Gastroesophageal sphincter (tissue), 4 donors: ENCODE measurements at regions not wholly inside any gene's neighbourhood (a gene's known extent, or its start where the extent isn't known, plus 50 kb on each side); places are given as distances from the start of the nearest gene placed in this dataset.
"Not testable (repeated sequence)": the region's sequence is repeated elsewhere in the genome, so short reads cannot be mapped to it uniquely, and the experiment has no call there.

Source experiments
- ATAC-seq: fragments of 150-250 bp; one replicate; pipeline ENCODE4 v1.9.1; 2016; ENCODE audit warnings: mild to moderate bottlenecking, moderate library complexity
- H3K27ac ChIP-seq, 4 donors: fragments of 200-600 bp; sonication (generic) in 3 of 4; 1 replicate in 3 of 4; 2 replicates in 1 of 4; pipeline ENCODE4 v1.5.1; 2016 to 2019
- H3K27me3 ChIP-seq: fragments of 200-600 bp; sonication (generic); one replicate; pipeline ENCODE4 v1.5.1; 2019
- H3K36me3 ChIP-seq, 2 donors: fragments of 200-600 bp; sonication (generic); one replicate each; pipeline ENCODE4 v1.5.1; 2019; ENCODE audit warnings: control low read depth in 1 of 2
- H3K4me1 ChIP-seq, 3 donors: fragments of 200-600 bp; sonication (generic); 1 replicate in 2 of 3; 2 replicates in 1 of 3; pipeline ENCODE4 v1.5.1; 2016 to 2019; ENCODE audit warnings: control low read depth in 2 of 3
- H3K4me3 ChIP-seq, 2 donors: fragments of 200-600 bp; sonication (generic); one replicate each; pipeline ENCODE4 v1.5.1; 2019; ENCODE audit warnings: mild to moderate bottlenecking in 1 of 2, moderate library complexity in 1 of 2
- H3K9me3 ChIP-seq, 3 donors: fragments of 200-600 bp; sonication (generic); one replicate each; pipeline ENCODE4 v1.5.1; 2017 to 2019; ENCODE audit warnings: control low read depth in 2 of 3
- EP300 ChIP-seq: sonication (generic); formaldehyde crosslinking; IDR thresholded peaks from one replicate; pipeline ENCODE4 v1.6.1; 2017; ENCODE audit warnings: antibody characterized with exemption, mild to moderate bottlenecking
- POLR2A ChIP-seq, 2 donors: fragments of 450-650 bp; IDR thresholded peaks; one replicate each; pipeline ENCODE4 v1.6.1; 2017; ENCODE audit warnings: antibody characterized with exemption in 2 of 2, mild to moderate bottlenecking in 2 of 2, moderate library complexity in 1 of 2
- POLR2AphosphoS5 ChIP-seq: sonication (generic); formaldehyde crosslinking; IDR thresholded peaks from one replicate; pipeline ENCODE4 v1.6.1; 2017; ENCODE audit warnings: antibody characterized with exemption
- WGBS, 2 donors: methylation state at CpG; one replicate each; pipeline ENCODE4 v1.1.5; 2018; ENCODE audit warnings: low coverage in 1 of 2; 5-methylcytosine and 5-hydroxymethylcytosine counted together
- TF ChIP-seq, protein P1 (sequence below), 4 experiments: fragments of 200-600 bp in 2 of 4; fragments of 450-650 bp in 2 of 4; sonication (generic) in 1 of 4; IDR thresholded peaks; one replicate each; pipeline ENCODE4 v1.5.1; 2017 to 2019; ENCODE audit warnings: antibody characterized with exemption in 4 of 4, mild to moderate bottlenecking in 2 of 4, moderate library complexity in 2 of 4

DNA sequence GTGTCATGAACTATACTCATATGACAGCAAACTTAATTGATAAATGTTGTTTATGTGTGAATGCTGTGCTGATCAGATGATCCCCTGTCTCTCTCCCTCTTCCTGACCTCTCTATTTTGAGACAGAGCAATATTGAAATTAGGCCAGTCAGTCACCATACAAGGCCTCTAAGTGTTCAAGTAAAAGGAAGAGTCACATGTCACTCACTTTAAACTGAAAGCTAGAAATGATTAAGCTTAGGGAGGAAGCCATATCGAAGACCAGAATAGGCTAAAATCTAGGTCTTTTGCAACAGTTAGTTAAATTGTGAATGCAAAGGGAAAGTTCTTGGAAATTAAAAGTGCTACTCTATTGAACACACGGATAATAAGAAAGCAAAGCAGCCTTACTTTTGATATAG is 498.6 kb downstream of the ZPLD1 start:
- no peak for ATAC-seq
- TF ChIP-seq POLR2A (IDR thresholded peaks at IDR 0.05) = no peak
- no peak for TF ChIP-seq POLR2AphosphoS5
- no peak for TF ChIP-seq EP300
- no peaks in the 10 kb centered on the region for H3K36me3 ChIP-seq
- H3K4me1 ChIP-seq = peaks cover 0 to 5% (median 0%) of the 10 kb centered on the region in 3 donors
- H3K9me3 ChIP-seq = no peaks in the 10 kb centered on the region
- H3K27me3 ChIP-seq = no peaks in the 10 kb centered on the region
- 91 to 96% methylated on average over 2 of the region's 2 CpGs for WGBS, 2 donors
- H3K4me3 ChIP-seq = no peak overlapping the region
- no peak overlapping the region for H3K27ac ChIP-seq

DNA sequence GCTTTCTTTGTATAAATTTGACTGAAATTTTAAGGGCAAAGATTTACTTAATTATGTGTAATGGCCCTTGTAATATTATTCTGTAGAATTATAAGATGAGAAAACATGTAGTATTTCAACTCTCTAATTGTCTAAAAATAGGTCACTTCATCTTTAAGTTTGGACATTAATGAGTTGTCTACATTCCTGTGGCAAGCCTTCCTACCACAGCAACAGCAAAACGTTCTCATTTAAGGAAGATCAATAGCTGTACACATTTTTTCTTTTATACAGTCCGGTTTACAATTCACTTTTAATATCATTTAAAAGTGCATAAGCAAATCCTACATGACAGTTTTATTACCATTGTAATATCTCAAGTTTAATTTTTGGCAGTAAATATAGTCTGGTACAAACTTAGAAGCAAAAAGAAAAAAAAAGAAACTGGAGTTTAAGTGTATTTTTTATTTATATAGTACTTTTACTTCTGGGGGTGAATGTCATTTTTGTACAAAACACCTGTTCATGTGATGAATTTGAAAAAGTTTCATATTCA is 501.8 kb downstream of the ZPLD1 start:
- Histone ChIP-seq H3K4me3 (no peak overlapping the region), H3K27ac (no peak overlapping the region), H3K4me1 (peaks cover 0 to 5% (median 0%) of the 10 kb centered on the region in 3 donors), H3K9me3 (no peaks in the 10 kb centered on the region), H3K36me3 (no peaks in the 10 kb centered on the region), H3K27me3 (no peaks in the 10 kb centered on the region)
- TF ChIP-seq POLR2A (IDR thresholded peaks at IDR 0.05) = no peak
- TF ChIP-seq EP300 = no peak
- no peak for TF ChIP-seq POLR2AphosphoS5
- TF ChIP-seq, protein P1, sequence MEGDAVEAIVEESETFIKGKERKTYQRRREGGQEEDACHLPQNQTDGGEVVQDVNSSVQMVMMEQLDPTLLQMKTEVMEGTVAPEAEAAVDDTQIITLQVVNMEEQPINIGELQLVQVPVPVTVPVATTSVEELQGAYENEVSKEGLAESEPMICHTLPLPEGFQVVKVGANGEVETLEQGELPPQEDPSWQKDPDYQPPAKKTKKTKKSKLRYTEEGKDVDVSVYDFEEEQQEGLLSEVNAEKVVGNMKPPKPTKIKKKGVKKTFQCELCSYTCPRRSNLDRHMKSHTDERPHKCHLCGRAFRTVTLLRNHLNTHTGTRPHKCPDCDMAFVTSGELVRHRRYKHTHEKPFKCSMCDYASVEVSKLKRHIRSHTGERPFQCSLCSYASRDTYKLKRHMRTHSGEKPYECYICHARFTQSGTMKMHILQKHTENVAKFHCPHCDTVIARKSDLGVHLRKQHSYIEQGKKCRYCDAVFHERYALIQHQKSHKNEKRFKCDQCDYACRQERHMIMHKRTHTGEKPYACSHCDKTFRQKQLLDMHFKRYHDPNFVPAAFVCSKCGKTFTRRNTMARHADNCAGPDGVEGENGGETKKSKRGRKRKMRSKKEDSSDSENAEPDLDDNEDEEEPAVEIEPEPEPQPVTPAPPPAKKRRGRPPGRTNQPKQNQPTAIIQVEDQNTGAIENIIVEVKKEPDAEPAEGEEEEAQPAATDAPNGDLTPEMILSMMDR (IDR thresholded peaks at IDR 0.05) = no peak
- 17% methylated on average over 2 of the region's 2 CpGs for WGBS, 2 donors
- no peak for ATAC-seq

DNA sequence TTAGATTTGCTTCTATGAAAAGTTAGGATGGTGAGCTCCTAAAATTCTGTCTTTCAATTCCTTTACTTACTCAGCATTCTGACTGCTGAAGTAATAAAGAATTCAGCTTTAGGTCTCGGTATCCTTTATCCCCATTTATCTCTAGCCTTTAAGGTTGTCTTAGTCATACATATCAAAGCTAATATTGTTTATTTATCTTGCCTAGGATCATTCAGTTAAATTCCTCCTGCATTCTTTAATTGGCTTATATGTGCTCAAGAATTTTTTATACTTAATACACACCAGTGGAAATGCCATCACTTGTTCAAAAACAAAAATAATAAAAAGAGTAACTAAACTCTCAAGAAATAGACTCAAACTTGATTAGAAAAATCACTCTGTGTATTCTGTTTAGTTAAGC is 507.0 kb downstream of the ZPLD1 start:
- Histone ChIP-seq H3K9me3 (no peaks in the 10 kb centered on the region), H3K27me3 (no peaks in the 10 kb centered on the region), H3K4me1 (peaks cover 0 to 1% (median 0%) of the 10 kb centered on the region in 3 donors), H3K36me3 (no peaks in the 10 kb centered on the region), H3K27ac (no peak overlapping the region), H3K4me3 (no peak overlapping the region)
- ATAC-seq = no peak
- TF ChIP-seq POLR2A (IDR thresholded peaks at IDR 0.05) = no peak
- WGBS, 2 donors = 72 to 88% methylated on average over 1 of the region's 1 CpG

DNA sequence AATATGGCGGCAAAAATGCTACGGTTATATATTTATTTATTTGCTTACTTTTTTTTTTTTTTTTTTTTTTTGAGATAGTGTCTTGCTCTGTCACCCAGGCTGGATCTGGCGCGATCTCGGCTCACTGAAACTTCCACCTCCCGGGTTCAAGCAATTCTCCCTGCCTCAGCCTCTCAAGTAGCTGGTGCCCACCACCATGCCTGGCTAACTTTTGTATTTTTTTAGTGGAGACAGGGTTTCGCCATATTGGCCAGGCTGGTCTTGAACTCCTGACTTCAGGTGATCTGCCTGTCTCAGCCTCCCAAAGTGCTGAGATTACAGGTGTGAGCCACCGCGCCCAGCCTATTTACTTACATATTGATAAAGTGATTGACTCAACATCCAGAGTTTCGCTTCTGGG is 511.6 kb downstream of the ZPLD1 start:
- 93% methylated on average over 5 to 6 of the region's 10 CpGs for WGBS, 2 donors
- H3K27ac ChIP-seq, H3K27me3 ChIP-seq, H3K36me3 ChIP-seq, H3K4me1 ChIP-seq, ATAC-seq, H3K4me3 ChIP-seq, H3K9me3 ChIP-seq: not testable (repeated sequence)

DNA sequence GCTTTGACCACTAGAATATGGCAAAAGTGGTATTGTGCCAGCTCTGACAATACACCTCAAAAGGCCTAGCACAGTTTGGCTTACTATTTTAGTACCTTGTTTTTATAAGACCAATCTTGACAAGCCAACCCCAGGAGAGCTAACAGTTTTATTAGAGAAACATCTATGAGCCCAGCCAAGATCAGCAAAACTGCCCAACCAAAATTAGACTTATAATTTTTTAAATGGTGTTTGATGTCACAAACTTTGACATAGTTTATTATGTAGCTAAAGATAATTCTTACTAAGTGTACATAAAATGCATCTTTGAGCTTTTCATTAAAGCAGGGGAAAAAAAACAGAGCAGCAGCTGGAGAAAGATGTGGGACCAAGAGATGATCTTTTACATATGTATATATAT is 537.5 kb downstream of the ZPLD1 start:
- ATAC-seq = no peak
- Histone ChIP-seq H3K36me3 (no peaks in the 10 kb centered on the region), H3K27ac (no peak overlapping the region), H3K27me3 (no peaks in the 10 kb centered on the region), H3K4me3 (no peak overlapping the region), H3K4me1 (no peaks in the 10 kb centered on the region), H3K9me3 (peaks cover 0 to 11% (median 0%) of the 10 kb centered on the region in 3 donors)
- TF ChIP-seq EP300 (no peak), POLR2AphosphoS5 (no peak), POLR2A (IDR thresholded peaks at IDR 0.05) (no peak)
- TF ChIP-seq, protein P1 (IDR thresholded peaks at IDR 0.05) = no peak

DNA sequence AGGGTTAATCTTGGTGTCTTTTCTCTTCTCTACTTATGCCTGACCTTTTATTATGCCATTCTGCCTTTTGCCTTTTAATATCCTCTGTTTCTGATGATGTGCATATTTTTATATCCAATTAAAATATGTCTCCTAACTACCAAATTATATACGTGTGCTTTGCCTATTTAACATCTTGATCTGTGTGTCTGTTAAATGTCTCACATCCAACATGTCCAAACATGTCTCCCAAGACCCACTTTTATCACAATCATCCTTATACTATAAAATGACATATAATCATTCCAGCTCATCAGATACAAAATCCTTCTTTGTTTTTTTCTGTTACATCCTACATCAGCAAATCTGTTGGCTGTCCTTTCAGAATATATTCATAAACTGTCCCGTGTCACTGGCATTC is 539.5 kb downstream of the ZPLD1 start:
- peaks cover 0 to 2% (median 0%) of the 10 kb centered on the region in 3 donors for H3K4me1 ChIP-seq
- H3K27me3 ChIP-seq = no peaks in the 10 kb centered on the region
- H3K36me3 ChIP-seq = no peaks in the 10 kb centered on the region
- no peak overlapping the region for H3K27ac ChIP-seq
- WGBS, 2 donors = 62 to 67% methylated on average over 1 to 2 of the region's 2 CpGs
- TF ChIP-seq, protein P1 (IDR thresholded peaks at IDR 0.05) = no peak
- no peak for TF ChIP-seq POLR2A (IDR thresholded peaks at IDR 0.05)
- no peak for TF ChIP-seq EP300
- no peak for TF ChIP-seq POLR2AphosphoS5
- ATAC-seq = no peak
- H3K9me3 ChIP-seq = peaks cover 0 to 11% (median 0%) of the 10 kb centered on the region in 3 donors
- no peak overlapping the region for H3K4me3 ChIP-seq
